ENCODE measurements at regions not wholly inside any gene's neighbourhood (a gene's known extent, or its start where the extent isn't known, plus 50 kb on each side); places are given as distances from the start of the nearest gene placed in this dataset.

DNA sequence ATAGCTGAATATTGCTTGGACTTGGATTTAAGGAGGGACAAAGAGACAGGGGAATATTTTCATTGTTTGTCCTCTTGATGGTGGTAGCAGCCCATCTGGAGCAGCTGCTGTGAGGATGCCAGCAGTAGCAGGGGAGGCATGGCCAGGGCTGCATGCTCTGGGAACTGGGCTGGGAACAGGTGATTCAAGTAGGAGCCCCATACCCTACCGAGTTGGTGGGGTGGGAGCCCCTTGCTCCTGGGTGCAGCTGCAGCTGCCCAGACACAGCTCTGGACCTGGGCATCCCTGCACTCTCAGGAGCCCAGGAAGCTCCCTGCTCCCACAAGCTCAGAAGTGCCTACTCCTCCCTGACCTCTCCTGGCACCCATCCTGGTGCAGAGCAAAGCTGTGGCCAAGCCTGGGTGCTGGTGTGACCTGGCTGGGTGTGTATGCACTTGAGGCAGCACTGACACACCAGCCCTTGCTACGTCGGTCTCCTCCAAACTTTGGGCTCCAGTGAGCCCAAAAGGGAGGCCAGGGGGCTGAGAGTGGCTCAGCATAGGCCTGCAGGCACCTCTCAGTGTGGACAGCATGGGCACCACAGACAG is 341.8 kb upstream of the CCDC179 start:
- no peak for DNase-seq (ENCODE audit: low read depth)
- TF ChIP-seq, protein P1, sequence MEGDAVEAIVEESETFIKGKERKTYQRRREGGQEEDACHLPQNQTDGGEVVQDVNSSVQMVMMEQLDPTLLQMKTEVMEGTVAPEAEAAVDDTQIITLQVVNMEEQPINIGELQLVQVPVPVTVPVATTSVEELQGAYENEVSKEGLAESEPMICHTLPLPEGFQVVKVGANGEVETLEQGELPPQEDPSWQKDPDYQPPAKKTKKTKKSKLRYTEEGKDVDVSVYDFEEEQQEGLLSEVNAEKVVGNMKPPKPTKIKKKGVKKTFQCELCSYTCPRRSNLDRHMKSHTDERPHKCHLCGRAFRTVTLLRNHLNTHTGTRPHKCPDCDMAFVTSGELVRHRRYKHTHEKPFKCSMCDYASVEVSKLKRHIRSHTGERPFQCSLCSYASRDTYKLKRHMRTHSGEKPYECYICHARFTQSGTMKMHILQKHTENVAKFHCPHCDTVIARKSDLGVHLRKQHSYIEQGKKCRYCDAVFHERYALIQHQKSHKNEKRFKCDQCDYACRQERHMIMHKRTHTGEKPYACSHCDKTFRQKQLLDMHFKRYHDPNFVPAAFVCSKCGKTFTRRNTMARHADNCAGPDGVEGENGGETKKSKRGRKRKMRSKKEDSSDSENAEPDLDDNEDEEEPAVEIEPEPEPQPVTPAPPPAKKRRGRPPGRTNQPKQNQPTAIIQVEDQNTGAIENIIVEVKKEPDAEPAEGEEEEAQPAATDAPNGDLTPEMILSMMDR (IDR thresholded peaks at IDR 0.05; ENCODE audit: insufficient read depth, low read depth, low read length), result no peak
- no peak overlapping the region for H3K4me3 ChIP-seq (ENCODE audit: low read depth, low read length)

DNA sequence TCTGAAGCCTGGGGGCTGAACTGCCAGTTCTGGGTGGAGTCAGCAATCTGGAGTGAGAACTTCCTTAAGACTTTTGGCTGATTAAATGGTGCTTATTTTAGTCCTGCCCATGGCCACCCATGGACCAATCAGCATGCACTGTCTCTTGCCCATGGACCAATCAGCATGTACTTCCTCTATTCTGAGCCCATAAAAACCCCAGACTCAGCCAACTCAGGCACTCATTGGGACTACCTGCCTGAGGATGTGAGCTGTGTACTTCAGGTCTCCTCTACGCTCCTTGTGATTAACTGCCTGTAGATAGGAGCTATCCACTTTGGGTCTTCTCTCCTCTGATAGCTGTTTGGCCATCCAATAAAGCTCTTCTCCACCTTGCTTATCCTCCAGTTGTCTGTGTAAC is 342.3 kb upstream of the CCDC179 start:
- no peak overlapping the region for H3K4me3 ChIP-seq (ENCODE audit: low read depth, low read length)
- TF ChIP-seq, protein P1 (IDR thresholded peaks at IDR 0.05; ENCODE audit: insufficient read depth, low read depth, low read length), result no peak
- no peak for DNase-seq (ENCODE audit: low read depth)

DNA sequence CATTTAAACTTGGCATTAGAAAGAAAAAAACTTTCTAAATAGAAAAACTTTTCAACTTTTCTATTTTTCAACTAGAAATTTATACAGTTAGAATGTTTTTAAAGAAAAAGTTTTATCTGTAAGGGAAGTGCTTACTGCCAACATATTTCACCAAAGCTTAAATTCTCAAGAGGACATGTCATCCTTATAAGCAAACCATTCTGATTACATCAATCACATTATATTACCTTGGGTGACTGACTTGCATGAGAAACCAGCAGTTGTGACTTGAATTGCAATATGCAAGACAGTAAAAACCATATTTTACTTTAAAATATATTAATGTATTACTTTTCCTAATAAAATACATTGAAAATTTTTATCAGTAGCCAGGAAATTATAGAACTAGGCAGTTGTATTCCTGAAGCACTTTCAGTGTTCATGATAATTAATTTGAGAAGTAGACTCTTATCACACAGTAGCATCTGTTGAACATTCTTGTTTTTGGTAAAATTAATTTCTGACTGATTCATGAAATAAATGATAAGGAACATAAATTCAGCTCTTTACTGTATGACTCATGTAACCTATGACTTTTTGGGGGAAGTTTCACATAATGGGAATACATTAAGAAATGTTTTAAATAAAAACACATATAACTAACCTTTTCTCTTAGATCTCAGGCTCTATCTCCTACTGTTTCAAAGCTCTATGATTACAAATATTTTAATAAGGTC is 345.0 kb upstream of the CCDC179 start:
- no peak overlapping the region for H3K4me3 ChIP-seq (ENCODE audit: low read depth, low read length)
- TF ChIP-seq, protein P1 (IDR thresholded peaks at IDR 0.05; ENCODE audit: insufficient read depth, low read depth, low read length), result no peak
- peak; percentile 14 for DNase-seq (ENCODE audit: low read depth)

DNA sequence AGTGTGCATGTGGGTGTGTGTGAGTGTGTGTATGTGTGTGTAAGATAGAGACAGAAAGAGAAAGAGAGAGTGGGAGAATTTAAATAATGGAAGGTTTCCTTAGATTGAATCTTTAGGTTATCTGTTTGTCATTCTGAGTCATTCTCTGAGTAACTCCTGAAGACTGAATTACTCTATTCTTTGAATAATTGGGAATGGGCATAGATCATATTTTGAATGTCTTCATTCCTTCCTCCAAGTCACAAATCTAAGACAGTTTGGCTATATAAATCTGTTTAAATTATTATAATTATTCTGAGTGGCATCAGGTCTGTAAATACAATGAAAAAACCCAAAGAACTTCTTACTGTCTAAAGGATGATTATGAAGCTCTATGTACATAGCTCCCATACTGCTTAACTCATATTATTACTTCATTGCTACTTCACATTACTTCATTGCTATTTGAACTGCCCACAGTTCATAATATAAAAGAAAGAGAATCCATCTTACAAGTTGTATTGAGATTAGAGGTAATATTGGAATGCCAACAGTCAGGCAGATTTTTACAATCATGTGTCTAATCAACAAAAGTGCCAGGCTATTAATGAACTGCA is 346.6 kb upstream of the CCDC179 start:
- no peak for DNase-seq (ENCODE audit: low read depth)
- H3K4me3 ChIP-seq (ENCODE audit: low read depth, low read length), result no peak overlapping the region
- TF ChIP-seq, protein P1 (IDR thresholded peaks at IDR 0.05; ENCODE audit: insufficient read depth, low read depth, low read length), result no peak

DNA sequence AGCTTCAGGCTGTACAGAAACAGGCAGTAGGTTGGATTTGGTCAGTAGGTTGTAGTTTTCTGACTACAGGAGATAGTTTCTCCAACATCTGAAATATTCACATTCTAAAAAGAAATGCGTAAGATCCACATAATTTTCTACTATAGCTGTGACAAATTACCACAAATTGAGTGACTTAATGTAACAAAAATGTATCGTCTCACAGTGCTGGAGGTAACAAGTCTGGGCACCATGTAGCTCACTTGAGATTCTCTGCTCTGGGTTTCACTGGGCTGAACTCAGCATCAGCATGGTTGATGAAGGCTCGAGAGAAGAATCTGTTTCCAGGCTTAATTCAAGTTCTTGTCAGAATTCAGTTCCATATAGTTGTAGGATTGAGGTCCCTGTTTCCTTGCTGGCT is 350.9 kb upstream of the CCDC179 start:
- H3K4me3 ChIP-seq (ENCODE audit: low read depth, low read length), result no peak overlapping the region
- no peak for DNase-seq (ENCODE audit: low read depth)
- TF ChIP-seq, protein P1 (IDR thresholded peaks at IDR 0.05; ENCODE audit: insufficient read depth, low read depth, low read length), result no peak

DNA sequence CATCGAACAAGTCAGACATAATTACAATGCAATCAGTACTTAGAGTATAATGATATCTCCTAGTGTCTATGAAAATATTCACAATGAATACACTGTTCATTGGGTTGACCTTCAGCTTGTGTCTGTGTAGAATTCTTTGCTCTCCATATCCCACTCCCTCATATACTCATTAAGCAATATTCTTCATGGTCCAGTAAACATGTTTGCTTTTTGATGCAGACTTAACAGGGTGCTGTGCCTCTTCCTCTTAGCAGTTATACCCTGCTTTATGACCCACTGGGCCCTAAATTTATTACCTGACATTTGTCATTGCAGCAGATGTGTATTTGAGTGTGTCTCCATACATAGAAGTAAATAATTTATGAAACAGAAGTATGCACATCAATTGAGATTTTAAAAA is 352.5 kb upstream of the CCDC179 start:
- DNase-seq (ENCODE audit: low read depth), result no peak
- no peak overlapping the region for H3K4me3 ChIP-seq (ENCODE audit: low read depth, low read length)
- TF ChIP-seq, protein P1 (IDR thresholded peaks at IDR 0.05; ENCODE audit: insufficient read depth, low read depth, low read length), result no peak
